Endothelial cell of umbilical vein (primary cell): ENCODE measurements at regions not wholly inside any gene's neighbourhood (a gene's known extent, or its start where the extent isn't known, plus 50 kb on each side); places are given as distances from the start of the nearest gene placed in this dataset.

Experiments
- BruUV-seq: library from RNA; stranded (reverse); fragments of 400-500 nt; replicated peaks from 2 replicates; lab custom pipeline; 2021; lab: Mats Ljungman, UMichigan
- CTCF ChIA-PET: fragments of 300-600, 350-600 bp; sonication (Branson Sonifier 250); formaldehyde crosslinking; loops from one replicate; lab custom pipeline; 2021; ENCODE audit warnings: antibody characterized with exemption, inconsistent platforms; lab: Charles Lee
- POLR2A ChIA-PET: fragments of 300-600, 350-600 bp; sonication (Branson Sonifier 250); formaldehyde crosslinking; loops from one replicate; lab custom pipeline; 2021; ENCODE audit warnings: antibody characterized with exemption, inconsistent platforms; lab: Charles Lee
- DNase-seq: peaks from one replicate; pipeline ENCODE4 v3.0.0-alpha.2; 2011; ENCODE audit warnings: low read depth, low spot score
- FAIRE-seq: peaks from 2 replicates; lab custom pipeline; 2011; peaks lifted over from hg19 to GRCh38; lab: Jason Lieb, UNC
- H2AFZ ChIP-seq: 2 replicates; pipeline ENCODE4 v1.6.0; 2012; ENCODE audit warnings: low read depth, low read length, control low read depth, inconsistent platforms
- H3K27ac ChIP-seq: 2 replicates; pipeline ENCODE4 v1.5.1; 2011; ENCODE audit warnings: low read depth, mild to moderate bottlenecking, control low read depth, low read length, moderate library complexity; ENCODE audit not compliant: insufficient read depth
- H3K27me3 ChIP-seq, 2 experiments: 2 replicates each; pipeline versions ENCODE4 v1.6.0 to v1.6.1; 2011; ENCODE audit warnings: low read length in 2 of 2, mixed read lengths in 1 of 2; ENCODE audit not compliant: control insufficient read depth in 2 of 2, insufficient read depth in 2 of 2
- H3K36me3 ChIP-seq, 2 experiments: 2 replicates in 1 of 2; 3 replicates in 1 of 2; pipeline ENCODE4 v1.5.1; 2011; ENCODE audit warnings: low read length in 2 of 2, mild to moderate bottlenecking in 1 of 2, moderate library complexity in 1 of 2; ENCODE audit not compliant: control insufficient read depth in 2 of 2, insufficient read depth in 2 of 2; ENCODE audit errors: extremely low read depth in 1 of 2
- H3K4me1 ChIP-seq: 3 replicates; pipeline ENCODE4 v1.5.1; 2011; ENCODE audit warnings: mild to moderate bottlenecking, low read length; ENCODE audit not compliant: control insufficient read depth, insufficient read depth; ENCODE audit errors: extremely low read depth
- H3K4me2 ChIP-seq: 2 replicates; pipeline ENCODE4 v1.6.1; 2011; ENCODE audit warnings: low read length, control low read depth, mixed read lengths; ENCODE audit not compliant: insufficient read depth
- H3K4me3 ChIP-seq, 3 experiments: fragments of 200-600 bp in 1 of 3; sonication (generic), shearing (Covaris generic) in 1 of 3; replicated peaks in 1 of 3; 2 replicates each; pipeline ENCODE4 v1.5.1; 2011 to 2016; ENCODE audit warnings: control low read depth in 3 of 3, low read length in 3 of 3, mild to moderate bottlenecking in 2 of 3, inconsistent platforms in 1 of 3, low read depth in 1 of 3, moderate library complexity in 1 of 3; ENCODE audit not compliant: insufficient read depth in 1 of 3
- H3K79me2 ChIP-seq: 2 replicates; pipeline ENCODE4 v1.6.0; 2012; ENCODE audit warnings: low read length, inconsistent platforms; ENCODE audit not compliant: control insufficient read depth, insufficient read depth
- H3K9ac ChIP-seq: replicated peaks from 2 replicates; pipeline ENCODE3; 2011; ENCODE audit warnings: low read length, control low read depth; ENCODE audit not compliant: insufficient read depth; ENCODE audit errors: extremely low read depth
- H3K9me1 ChIP-seq: replicated peaks from 3 replicates; pipeline ENCODE4 v1.6.0; 2011; ENCODE audit warnings: mild to moderate bottlenecking, low read length; ENCODE audit not compliant: control insufficient read depth, insufficient read depth; ENCODE audit errors: extremely low read depth
- H3K9me3 ChIP-seq: replicated peaks from 2 replicates; pipeline ENCODE4 v1.5.1; 2012; ENCODE audit warnings: low read length, inconsistent platforms; ENCODE audit not compliant: control insufficient read depth, insufficient read depth
- H4K20me1 ChIP-seq: replicated peaks from 2 replicates; pipeline ENCODE3; 2011; ENCODE audit warnings: mild to moderate bottlenecking, low read length; ENCODE audit not compliant: control insufficient read depth, insufficient read depth; ENCODE audit errors: extremely low read depth
- EZH2 ChIP-seq: IDR thresholded peaks from 2 replicates; pipeline ENCODE4 v1.6.1; 2012; ENCODE audit warnings: borderline replicate concordance, low read depth, mild to moderate bottlenecking, moderate library complexity, low read length, inconsistent platforms; ENCODE audit not compliant: severe bottlenecking
- FOS ChIP-seq: IDR thresholded peaks from 2 replicates; pipeline ENCODE4 v1.6.1; 2011; ENCODE audit warnings: mild to moderate bottlenecking, low read length, moderate library complexity, borderline replicate concordance; ENCODE audit not compliant: insufficient read depth
- GATA2 ChIP-seq: IDR thresholded peaks from 2 replicates; pipeline ENCODE4 v1.7.0; 2011; ENCODE audit warnings: low read depth, mild to moderate bottlenecking, moderate library complexity, mixed read lengths, low read length; ENCODE audit not compliant: insufficient read length, insufficient read depth
- JUN ChIP-seq: IDR thresholded peaks from 2 replicates; pipeline ENCODE4 v1.6.1; 2011; ENCODE audit warnings: borderline replicate concordance, low read depth; ENCODE audit not compliant: insufficient read length, insufficient read depth
- MYC ChIP-seq: IDR thresholded peaks from one replicate; pipeline ENCODE4 v1.6.1; 2011; ENCODE audit warnings: mild to moderate bottlenecking, low read depth, low read length
- POLR2A ChIP-seq: IDR thresholded peaks from 2 replicates; pipeline ENCODE4 v1.6.1; 2012; ENCODE audit warnings: low read depth, mild to moderate bottlenecking, control low read depth, low read length
- POLR2AphosphoS5 ChIP-seq: IDR thresholded peaks from 2 replicates; pipeline ENCODE4 v1.6.1; 2012; ENCODE audit warnings: low read depth, mild to moderate bottlenecking, control low read depth, low read length, moderate library complexity; ENCODE audit not compliant: insufficient read depth
- dilution Hi-C: fragments of 300-500 bp; cut with MboI; formaldehyde crosslinking; loops from one replicate; pipeline ENCODE4 v1.15.0; 2019; ENCODE audit warnings: low sequenced_read_pairs; ENCODE audit not compliant: extremely low pct_ligation_motif_present
- intact Hi-C: fragments of 100-400 bp; cut with micrococcal nuclease; formaldehyde crosslinking; loops from one replicate; pipeline ENCODE4 v1.10.0; 2022
- TF ChIP-seq, protein P1 (sequence below): IDR thresholded peaks from 2 replicates; pipeline ENCODE4 v1.6.1; 2011; ENCODE audit not compliant: insufficient read depth, insufficient read length
- TF ChIP-seq, protein P2 (sequence below), 2 donors: IDR thresholded peaks; 1 replicate in 1 of 2; 2 replicates in 1 of 2; pipeline ENCODE4 v1.5.1; 2011; ENCODE audit warnings: low read length in 2 of 2, mild to moderate bottlenecking in 2 of 2, moderate library complexity in 2 of 2, control low read depth in 1 of 2, inconsistent platforms in 1 of 2, low read depth in 1 of 2; ENCODE audit not compliant: insufficient read depth in 1 of 2; ENCODE audit errors: extremely low read depth in 1 of 2

DNA sequence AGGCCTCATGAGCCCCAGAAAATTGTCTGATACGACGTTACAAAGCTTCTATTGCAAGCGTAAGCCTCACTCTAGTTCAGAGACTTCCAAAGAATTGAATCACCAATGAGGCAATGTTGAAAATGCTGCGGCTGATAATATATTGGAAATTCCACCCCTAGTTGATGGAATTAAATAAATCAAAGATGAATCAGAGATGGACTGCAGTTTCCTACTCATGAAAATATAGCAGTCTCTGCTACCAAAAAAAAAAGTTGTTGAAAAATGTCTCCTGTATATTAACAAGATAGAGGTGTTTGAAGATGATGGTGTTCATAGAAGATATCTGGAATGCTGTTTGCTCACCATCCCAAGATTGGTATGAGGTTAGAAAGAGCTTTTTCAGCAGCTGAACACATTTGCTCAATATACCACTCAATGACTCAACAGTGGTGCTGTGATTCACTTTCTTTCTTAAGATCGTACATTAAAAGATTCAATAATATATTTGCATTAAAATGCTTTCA, 99.8 kb upstream of the ARHGAP28 start:
- FAIRE-seq (no peak), DNase-seq (no peak)
- Histone ChIP-seq H4K20me1 (no peaks in the 10 kb centered on the region), H2AFZ (no peak overlapping the region), H3K9me3 (no peaks in the 10 kb centered on the region), H3K4me2 (no peak overlapping the region), H3K9ac (no peak overlapping the region), H3K27me3 (no peaks in the 10 kb centered on the region), H3K4me1 (no peaks in the 10 kb centered on the region), H3K9me1 (no peaks in the 10 kb centered on the region), H3K36me3 (no peaks in the 10 kb centered on the region), H3K27ac (no peak overlapping the region), H3K79me2 (no peaks in the 10 kb centered on the region), H3K4me3 (no peak overlapping the region)
- BruUV-seq, result no TSS peak
- CTCF ChIA-PET, result interaction anchor here (1.2 kb wide), 1 partner anchor 25 kb away, joined by 6 read pairs; no protein-coding TSS in a partner anchor
- intact Hi-C loops, result no loop called here
- dilution Hi-C loops, result no loop called here
- POLR2A ChIA-PET, result no interaction called here
- TF ChIP-seq, protein P1, sequence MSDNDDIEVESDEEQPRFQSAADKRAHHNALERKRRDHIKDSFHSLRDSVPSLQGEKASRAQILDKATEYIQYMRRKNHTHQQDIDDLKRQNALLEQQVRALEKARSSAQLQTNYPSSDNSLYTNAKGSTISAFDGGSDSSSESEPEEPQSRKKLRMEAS, result no peak

DNA sequence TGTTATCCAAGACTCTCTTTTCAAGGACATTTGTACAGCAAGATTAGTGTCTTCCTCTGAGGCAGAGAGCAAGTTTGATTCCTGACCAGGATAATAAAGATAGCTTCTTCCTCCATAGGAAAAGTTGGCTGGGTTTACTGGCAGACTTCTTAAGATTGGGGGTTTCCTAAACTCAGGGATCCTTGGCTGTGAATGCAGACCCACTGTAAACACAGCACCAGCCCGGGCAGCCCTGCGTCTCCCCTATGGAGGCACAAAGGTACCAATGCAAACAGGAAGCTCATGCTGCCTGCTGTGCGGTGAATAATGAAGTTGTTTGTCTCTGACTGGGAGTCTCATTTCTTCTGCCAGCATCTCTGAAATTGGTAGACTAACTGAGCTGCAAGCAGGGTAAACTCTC, 96.2 kb upstream of the ARHGAP28 start:
- no peak for TF ChIP-seq FOS
- TF ChIP-seq EZH2, result no peak
- TF ChIP-seq, protein P1, result no peak
- TF ChIP-seq JUN, result no peak
- TF ChIP-seq, protein P2, sequence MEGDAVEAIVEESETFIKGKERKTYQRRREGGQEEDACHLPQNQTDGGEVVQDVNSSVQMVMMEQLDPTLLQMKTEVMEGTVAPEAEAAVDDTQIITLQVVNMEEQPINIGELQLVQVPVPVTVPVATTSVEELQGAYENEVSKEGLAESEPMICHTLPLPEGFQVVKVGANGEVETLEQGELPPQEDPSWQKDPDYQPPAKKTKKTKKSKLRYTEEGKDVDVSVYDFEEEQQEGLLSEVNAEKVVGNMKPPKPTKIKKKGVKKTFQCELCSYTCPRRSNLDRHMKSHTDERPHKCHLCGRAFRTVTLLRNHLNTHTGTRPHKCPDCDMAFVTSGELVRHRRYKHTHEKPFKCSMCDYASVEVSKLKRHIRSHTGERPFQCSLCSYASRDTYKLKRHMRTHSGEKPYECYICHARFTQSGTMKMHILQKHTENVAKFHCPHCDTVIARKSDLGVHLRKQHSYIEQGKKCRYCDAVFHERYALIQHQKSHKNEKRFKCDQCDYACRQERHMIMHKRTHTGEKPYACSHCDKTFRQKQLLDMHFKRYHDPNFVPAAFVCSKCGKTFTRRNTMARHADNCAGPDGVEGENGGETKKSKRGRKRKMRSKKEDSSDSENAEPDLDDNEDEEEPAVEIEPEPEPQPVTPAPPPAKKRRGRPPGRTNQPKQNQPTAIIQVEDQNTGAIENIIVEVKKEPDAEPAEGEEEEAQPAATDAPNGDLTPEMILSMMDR (IDR thresholded peaks at IDR 0.05; ENCODE audit: extremely low read depth in 1 of 2, insufficient read depth in 1 of 2, low read depth in 1 of 2, low read length in 2 of 2), result no peak
- TF ChIP-seq POLR2AphosphoS5, result no peak
- no peak for TF ChIP-seq POLR2A
- TF ChIP-seq MYC, result no peak
- no peak for TF ChIP-seq GATA2
- H3K4me2 ChIP-seq, result no peak overlapping the region
- no peak overlapping the region for H2AFZ ChIP-seq
- dilution Hi-C loops (no loop called here), intact Hi-C loops (no loop called here)
- BruUV-seq, result no TSS peak
- no peak for FAIRE-seq
- H3K27me3 ChIP-seq, result no peaks in the 10 kb centered on the region
- H3K36me3 ChIP-seq, result no peaks in the 10 kb centered on the region
- ChIA-PET POLR2A (no interaction called here), CTCF (interaction anchor here (1.3 kb wide), 1 partner anchor 45 kb away, joined by 3 read pairs; no protein-coding TSS in a partner anchor)
- H3K27ac ChIP-seq, result no peak overlapping the region
- H3K4me3 ChIP-seq, result no peak overlapping the region
- no peaks in the 10 kb centered on the region for H3K79me2 ChIP-seq
- no peaks in the 10 kb centered on the region for H4K20me1 ChIP-seq
- DNase-seq, result peak; percentile 5
- no peaks in the 10 kb centered on the region for H3K9me1 ChIP-seq
- no peak overlapping the region for H3K9ac ChIP-seq
- H3K4me1 ChIP-seq, result no peaks in the 10 kb centered on the region
- H3K9me3 ChIP-seq, result no peaks in the 10 kb centered on the region
